ENCODE measurements at regions not wholly inside any gene's neighbourhood (a gene's known extent, or its start where the extent isn't known, plus 50 kb on each side); places are given as distances from the start of the nearest gene placed in this dataset.

DNA sequence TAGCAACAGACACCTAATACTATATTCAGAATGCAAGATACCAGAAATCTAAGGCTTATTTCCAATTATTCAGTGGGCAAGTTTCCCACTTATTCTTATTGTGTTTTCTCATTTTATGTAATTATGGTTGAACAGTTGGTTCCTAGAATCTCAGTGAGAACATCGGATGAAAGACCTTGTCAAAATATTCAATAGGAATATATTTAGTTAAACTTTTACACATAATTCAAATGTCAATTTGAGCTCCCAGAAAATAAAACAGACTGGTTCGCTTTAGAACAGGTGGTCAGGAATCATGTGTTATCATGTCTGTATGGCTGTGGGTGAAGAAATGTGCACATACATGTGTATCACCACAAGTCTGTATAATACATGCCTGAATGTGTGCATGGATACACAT is 447.8 kb downstream of the MED10 start:
- Histone ChIP-seq H4K20me1 (ENCODE audit: control insufficient read depth, extremely low read depth, insufficient read depth, low read length) (no peaks in the 10 kb centered on the region), H3K27ac (ENCODE audit: insufficient read depth, low read length) (no peak overlapping the region), H3K9me3 (ENCODE audit: control insufficient read depth, insufficient read depth, low read depth, low read length) (no peaks in the 10 kb centered on the region), H3K9ac (ENCODE audit: insufficient read depth, low read length) (no peak overlapping the region), H3K4me3 (replicated peaks in 1 of 4; ENCODE audit: control extremely low read depth in 1 of 4, insufficient read depth in 1 of 4, low read depth in 3 of 4, low read length in 4 of 4) (no peak overlapping the region), H2AFZ (ENCODE audit: low read length) (no peak overlapping the region), H3K4me1 (ENCODE audit: control insufficient read depth, extremely low read depth, insufficient read depth, low read length) (no peaks in the 10 kb centered on the region), H3K79me2 (ENCODE audit: control insufficient read depth, insufficient read depth, low read length) (no peaks in the 10 kb centered on the region), H3K27me3 (ENCODE audit: control insufficient read depth, insufficient read depth, low read length) (no peaks in the 10 kb centered on the region), H3K4me2 (ENCODE audit: extremely low read depth, insufficient read depth, low read length) (no peak overlapping the region), H3K36me3 (ENCODE audit: control insufficient read depth, insufficient read depth, low read length) (no peaks in the 10 kb centered on the region)
- TF ChIP-seq EZH2 (IDR thresholded peaks at IDR 0.05; ENCODE audit: low read length, missing control alignments), result no peak
- TF ChIP-seq, protein P1, sequence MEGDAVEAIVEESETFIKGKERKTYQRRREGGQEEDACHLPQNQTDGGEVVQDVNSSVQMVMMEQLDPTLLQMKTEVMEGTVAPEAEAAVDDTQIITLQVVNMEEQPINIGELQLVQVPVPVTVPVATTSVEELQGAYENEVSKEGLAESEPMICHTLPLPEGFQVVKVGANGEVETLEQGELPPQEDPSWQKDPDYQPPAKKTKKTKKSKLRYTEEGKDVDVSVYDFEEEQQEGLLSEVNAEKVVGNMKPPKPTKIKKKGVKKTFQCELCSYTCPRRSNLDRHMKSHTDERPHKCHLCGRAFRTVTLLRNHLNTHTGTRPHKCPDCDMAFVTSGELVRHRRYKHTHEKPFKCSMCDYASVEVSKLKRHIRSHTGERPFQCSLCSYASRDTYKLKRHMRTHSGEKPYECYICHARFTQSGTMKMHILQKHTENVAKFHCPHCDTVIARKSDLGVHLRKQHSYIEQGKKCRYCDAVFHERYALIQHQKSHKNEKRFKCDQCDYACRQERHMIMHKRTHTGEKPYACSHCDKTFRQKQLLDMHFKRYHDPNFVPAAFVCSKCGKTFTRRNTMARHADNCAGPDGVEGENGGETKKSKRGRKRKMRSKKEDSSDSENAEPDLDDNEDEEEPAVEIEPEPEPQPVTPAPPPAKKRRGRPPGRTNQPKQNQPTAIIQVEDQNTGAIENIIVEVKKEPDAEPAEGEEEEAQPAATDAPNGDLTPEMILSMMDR (conservative IDR thresholded peaks at IDR 0.05 in 1 of 2, IDR thresholded peaks at IDR 0.05 in 1 of 2; ENCODE audit: low read depth in 1 of 2, low read length in 2 of 2), result no peak
- DNase-seq (ENCODE audit: low read depth in 2 of 2), result no peak

- H3K4me2 ChIP-seq (ENCODE audit: extremely low read depth, insufficient read depth, low read length), result no peak overlapping the region
- H3K4me1 ChIP-seq (ENCODE audit: control insufficient read depth, extremely low read depth, insufficient read depth, low read length), result no peaks in the 10 kb centered on the region
- H3K9ac ChIP-seq (ENCODE audit: insufficient read depth, low read length), result no peak overlapping the region
- no peaks in the 10 kb centered on the region for H3K36me3 ChIP-seq (ENCODE audit: control insufficient read depth, insufficient read depth, low read length)
- no peak overlapping the region for H3K27ac ChIP-seq (ENCODE audit: insufficient read depth, low read length)
- DNase-seq (ENCODE audit: low read depth in 2 of 2), result no peak
- no peaks in the 10 kb centered on the region for H3K27me3 ChIP-seq (ENCODE audit: control insufficient read depth, insufficient read depth, low read length)
- no peaks in the 10 kb centered on the region for H3K9me3 ChIP-seq (ENCODE audit: control insufficient read depth, insufficient read depth, low read depth, low read length)
- H3K4me3 ChIP-seq (replicated peaks in 1 of 4; ENCODE audit: control extremely low read depth in 1 of 4, insufficient read depth in 1 of 4, low read depth in 3 of 4, low read length in 4 of 4), result no peak overlapping the region
- H4K20me1 ChIP-seq (ENCODE audit: control insufficient read depth, extremely low read depth, insufficient read depth, low read length), result no peaks in the 10 kb centered on the region
- H2AFZ ChIP-seq (ENCODE audit: low read length), result no peak overlapping the region
- no peaks in the 10 kb centered on the region for H3K79me2 ChIP-seq (ENCODE audit: control insufficient read depth, insufficient read depth, low read length)
- TF ChIP-seq, protein P1 (conservative IDR thresholded peaks at IDR 0.05 in 1 of 2, IDR thresholded peaks at IDR 0.05 in 1 of 2; ENCODE audit: low read depth in 1 of 2, low read length in 2 of 2), result no peak
- TF ChIP-seq EZH2 (IDR thresholded peaks at IDR 0.05; ENCODE audit: low read length, missing control alignments), result no peak
Measured at GRCh38 chr5:5929291-5930020, 448.9 kb downstream of the MED10 start.

DNA sequence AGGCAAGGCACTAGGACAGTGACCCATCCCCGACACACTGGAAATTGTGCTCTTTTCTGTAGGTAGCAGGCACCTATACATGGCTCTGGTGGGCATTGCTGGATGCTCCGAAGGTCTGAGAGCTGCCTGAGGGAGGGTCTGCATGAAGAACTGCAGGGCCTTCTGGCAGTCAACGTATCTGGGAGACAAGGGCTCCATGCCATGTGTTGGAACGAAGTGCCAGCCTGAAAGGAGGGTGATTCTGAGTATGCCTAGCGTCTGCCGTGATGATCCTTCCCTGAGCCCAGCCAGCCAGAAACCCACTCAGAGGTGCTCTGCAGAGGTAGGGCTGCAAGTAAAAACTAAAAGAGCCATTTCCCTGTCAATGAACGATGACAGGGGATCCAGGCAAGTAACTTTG is 453.2 kb downstream of the MED10 start:
- DNase-seq (ENCODE audit: low read depth in 2 of 2), result no peak
- Histone ChIP-seq H3K4me3 (replicated peaks in 1 of 4; ENCODE audit: control extremely low read depth in 1 of 4, insufficient read depth in 1 of 4, low read depth in 3 of 4, low read length in 4 of 4) (no peak overlapping the region), H3K36me3 (ENCODE audit: control insufficient read depth, insufficient read depth, low read length) (no peaks in the 10 kb centered on the region), H3K9ac (ENCODE audit: insufficient read depth, low read length) (no peak overlapping the region), H3K4me1 (ENCODE audit: control insufficient read depth, extremely low read depth, insufficient read depth, low read length) (no peaks in the 10 kb centered on the region), H3K9me3 (ENCODE audit: control insufficient read depth, insufficient read depth, low read depth, low read length) (no peaks in the 10 kb centered on the region), H3K27me3 (ENCODE audit: control insufficient read depth, insufficient read depth, low read length) (no peaks in the 10 kb centered on the region), H3K79me2 (ENCODE audit: control insufficient read depth, insufficient read depth, low read length) (no peaks in the 10 kb centered on the region), H3K4me2 (ENCODE audit: extremely low read depth, insufficient read depth, low read length) (no peak overlapping the region), H3K27ac (ENCODE audit: insufficient read depth, low read length) (no peak overlapping the region), H2AFZ (ENCODE audit: low read length) (no peak overlapping the region), H4K20me1 (ENCODE audit: control insufficient read depth, extremely low read depth, insufficient read depth, low read length) (no peaks in the 10 kb centered on the region)
- TF ChIP-seq, protein P1 (conservative IDR thresholded peaks at IDR 0.05 in 1 of 2, IDR thresholded peaks at IDR 0.05 in 1 of 2; ENCODE audit: low read depth in 1 of 2, low read length in 2 of 2), result no peak
- no peak for TF ChIP-seq EZH2 (IDR thresholded peaks at IDR 0.05; ENCODE audit: low read length, missing control alignments)

Data from fibroblast of lung (primary cell).